HEK293T (cell line): ENCODE measurements at regions not wholly inside any gene's neighbourhood (a gene's known extent, or its start where the extent isn't known, plus 50 kb on each side); places are given as distances from the start of the nearest gene placed in this dataset.
"Not testable (repeated sequence)": the region's sequence is repeated elsewhere in the genome, so short reads cannot be mapped to it uniquely, and the experiment has no call there.

ENCODE experiments used
- CTCF ChIA-PET: fragments of 350-600 bp; formaldehyde crosslinking; extraction: SDS; loops from one replicate; lab custom pipeline; 2021; ENCODE audit warnings: antibody characterized with exemption, inconsistent platforms; lab: Yijun Ruan, JAX
- POLR2A ChIA-PET: fragments of 350-600 bp; formaldehyde crosslinking; extraction: SDS; loops from one replicate; lab custom pipeline; 2020; ENCODE audit warnings: antibody characterized with exemption, inconsistent platforms; lab: Yijun Ruan, JAX
- DNase-seq: peaks from one replicate; pipeline ENCODE4 v3.0.0; 2012; ENCODE audit warnings: mixed read lengths; ENCODE audit errors: extremely low spot score
- ARNT ChIP-seq: fragments of 450-650 bp; IDR thresholded peaks from 2 replicates; pipeline ENCODE4 v1.6.1; 2017; ENCODE audit warnings: mild to moderate bottlenecking
- BHLHE40 ChIP-seq: fragments of 450-650 bp; IDR thresholded peaks from 2 replicates; pipeline ENCODE4 v1.6.1; 2016; ENCODE audit warnings: mild to moderate bottlenecking, moderate library complexity, borderline replicate concordance
- CTBP1 ChIP-seq: fragments of 450-650 bp; IDR thresholded peaks from 2 replicates; pipeline ENCODE4 v1.6.1; 2016; ENCODE audit warnings: borderline replicate concordance
- ELF4 ChIP-seq: fragments of 450-650 bp; IDR thresholded peaks from 2 replicates; pipeline ENCODE4 v1.6.1; 2017; ENCODE audit warnings: antibody characterized with exemption
- FOXA1 ChIP-seq: fragments of 450-650 bp; IDR thresholded peaks from 2 replicates; pipeline ENCODE4 v1.6.1; 2016; ENCODE audit warnings: mild to moderate bottlenecking
- FOXK2 ChIP-seq: fragments of 450-650 bp; IDR thresholded peaks from 2 replicates; pipeline ENCODE4 v1.6.1; 2016; ENCODE audit warnings: mild to moderate bottlenecking
- FOXM1 ChIP-seq: fragments of 450-650 bp; IDR thresholded peaks from 2 replicates; pipeline ENCODE4 v1.6.1; 2017; ENCODE audit warnings: mild to moderate bottlenecking, borderline replicate concordance
- HDGF ChIP-seq: fragments of 450-650 bp; IDR thresholded peaks from 2 replicates; pipeline ENCODE4 v1.6.1; 2017; ENCODE audit warnings: antibody characterized with exemption, borderline replicate concordance
- L3MBTL2 ChIP-seq: fragments of 450-650 bp; conservative IDR thresholded peaks from 2 replicates; pipeline ENCODE4 v1.6.1; 2016; ENCODE audit warnings: mild to moderate bottlenecking
- LEF1 ChIP-seq: fragments of 450-650 bp; IDR thresholded peaks from 2 replicates; pipeline ENCODE4 v1.6.1; 2017; ENCODE audit warnings: mild to moderate bottlenecking, borderline replicate concordance
- NFRKB ChIP-seq: fragments of 450-650 bp; IDR thresholded peaks from 2 replicates; pipeline ENCODE4 v1.6.1; 2016; ENCODE audit warnings: mild to moderate bottlenecking, moderate library complexity
- SP1 ChIP-seq: fragments of 450-650 bp; IDR thresholded peaks from 2 replicates; pipeline ENCODE4 v1.6.1; 2017
- SUZ12 ChIP-seq: fragments of 450-650 bp; IDR thresholded peaks from 2 replicates; pipeline ENCODE4 v1.6.1; 2016; ENCODE audit warnings: mild to moderate bottlenecking
- TARDBP ChIP-seq: fragments of 450-650 bp; IDR thresholded peaks from 2 replicates; pipeline ENCODE4 v1.6.1; 2016
- ZNF384 ChIP-seq: fragments of 450-650 bp; IDR thresholded peaks from 2 replicates; pipeline ENCODE4 v1.6.1; 2016
- TF ChIP-seq, protein P1 (sequence below): fragments of 450-650 bp; IDR thresholded peaks from 2 replicates; pipeline ENCODE4 v1.6.1; 2016

DNA sequence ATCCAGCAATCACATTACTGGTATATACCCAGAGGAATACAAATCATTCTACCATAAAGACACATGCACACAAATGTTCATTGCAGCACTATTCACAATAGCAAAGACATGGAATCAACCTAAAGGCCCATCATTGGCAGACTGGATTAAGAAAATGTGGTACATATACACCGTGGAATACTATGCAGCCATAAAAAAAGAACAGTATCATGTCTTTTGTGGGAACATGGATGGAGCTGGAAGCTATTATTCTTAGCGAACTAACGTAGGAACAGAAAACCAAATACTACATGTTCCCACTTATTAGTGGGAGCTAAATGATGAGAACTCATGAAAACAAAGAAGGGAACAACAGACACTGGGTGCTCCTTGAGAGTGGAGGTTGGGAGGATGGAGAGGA is 60.9 kb downstream of the PGRMC1 start:
- DNase-seq, POLR2A ChIA-PET, CTCF ChIA-PET: not testable (repeated sequence)

DNA sequence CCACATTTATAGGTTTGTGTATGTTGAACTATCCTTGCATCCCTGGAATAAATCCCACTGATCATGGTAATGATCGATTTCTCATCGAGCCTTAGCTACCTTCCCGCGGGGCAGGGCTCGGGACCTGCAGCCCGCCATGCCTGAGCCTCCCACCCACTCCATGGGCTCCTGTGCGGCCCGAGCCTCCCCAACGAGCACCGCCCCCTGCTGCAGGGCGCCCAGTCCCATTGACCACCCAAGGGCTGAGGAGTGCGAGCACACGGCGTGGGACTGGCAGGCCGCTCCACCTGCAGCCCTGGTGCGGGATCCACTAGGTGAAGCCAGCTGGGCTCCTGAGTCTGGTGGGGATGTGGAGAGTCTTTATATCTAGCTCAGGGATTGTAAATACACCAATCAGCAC is 63.7 kb downstream of the PGRMC1 start:
- CTCF ChIA-PET, DNase-seq, POLR2A ChIA-PET: not testable (repeated sequence)

DNA sequence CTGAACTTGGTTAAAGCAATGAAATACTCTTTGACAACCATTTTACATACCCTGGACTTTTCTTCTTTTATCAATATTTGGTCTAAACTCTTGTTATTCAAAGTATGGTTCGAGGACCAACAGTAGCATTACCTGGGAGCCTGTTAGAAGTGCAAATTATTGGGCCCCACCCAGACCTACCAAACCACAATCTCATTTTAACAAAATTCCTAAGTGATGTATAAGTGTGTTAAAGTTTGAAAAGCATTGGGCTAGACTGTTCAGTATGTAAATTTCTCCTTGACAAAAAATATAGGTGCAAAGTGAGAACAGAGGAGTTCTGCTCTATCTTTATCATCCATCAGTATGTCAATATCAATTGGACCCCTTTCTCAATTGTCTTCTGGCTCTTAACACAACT is 67.1 kb downstream of the PGRMC1 start:
- no peak for DNase-seq
- ChIA-PET POLR2A (no interaction called here), CTCF (no interaction called here)
- TF ChIP-seq, protein P1, sequence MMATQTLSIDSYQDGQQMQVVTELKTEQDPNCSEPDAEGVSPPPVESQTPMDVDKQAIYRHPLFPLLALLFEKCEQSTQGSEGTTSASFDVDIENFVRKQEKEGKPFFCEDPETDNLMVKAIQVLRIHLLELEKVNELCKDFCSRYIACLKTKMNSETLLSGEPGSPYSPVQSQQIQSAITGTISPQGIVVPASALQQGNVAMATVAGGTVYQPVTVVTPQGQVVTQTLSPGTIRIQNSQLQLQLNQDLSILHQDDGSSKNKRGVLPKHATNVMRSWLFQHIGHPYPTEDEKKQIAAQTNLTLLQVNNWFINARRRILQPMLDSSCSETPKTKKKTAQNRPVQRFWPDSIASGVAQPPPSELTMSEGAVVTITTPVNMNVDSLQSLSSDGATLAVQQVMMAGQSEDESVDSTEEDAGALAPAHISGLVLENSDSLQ = no peak
- no peak for TF ChIP-seq TARDBP

DNA sequence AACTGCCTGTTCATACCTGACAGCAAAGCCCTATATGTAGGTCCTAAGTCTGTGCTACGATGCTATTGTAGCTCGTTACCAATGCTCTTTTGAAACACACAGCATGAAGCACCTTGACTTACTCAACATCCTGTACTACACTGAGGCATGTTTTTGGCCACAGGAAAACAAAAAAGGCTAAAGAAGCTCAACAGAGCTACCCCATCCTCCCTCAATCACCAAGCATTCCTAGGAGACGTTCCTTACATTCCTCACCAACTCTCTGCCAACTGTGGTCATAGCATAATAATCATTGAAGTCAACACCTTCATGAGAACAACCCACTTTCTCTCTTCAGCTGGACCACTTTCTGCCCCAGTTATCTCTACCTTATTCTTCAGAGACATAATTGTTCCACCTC is 73.7 kb upstream of the SLC25A43 start:
- no peak for TF ChIP-seq BHLHE40
- TF ChIP-seq HDGF = no peak
- no peak for TF ChIP-seq ELF4
- no peak for TF ChIP-seq SUZ12
- TF ChIP-seq SP1 = no peak
- no peak for TF ChIP-seq LEF1
- no peak for TF ChIP-seq FOXM1
- TF ChIP-seq L3MBTL2 = no peak
- TF ChIP-seq FOXA1 = no peak
- POLR2A ChIA-PET = no interaction called here
- DNase-seq = no peak
- CTCF ChIA-PET = no interaction called here

DNA sequence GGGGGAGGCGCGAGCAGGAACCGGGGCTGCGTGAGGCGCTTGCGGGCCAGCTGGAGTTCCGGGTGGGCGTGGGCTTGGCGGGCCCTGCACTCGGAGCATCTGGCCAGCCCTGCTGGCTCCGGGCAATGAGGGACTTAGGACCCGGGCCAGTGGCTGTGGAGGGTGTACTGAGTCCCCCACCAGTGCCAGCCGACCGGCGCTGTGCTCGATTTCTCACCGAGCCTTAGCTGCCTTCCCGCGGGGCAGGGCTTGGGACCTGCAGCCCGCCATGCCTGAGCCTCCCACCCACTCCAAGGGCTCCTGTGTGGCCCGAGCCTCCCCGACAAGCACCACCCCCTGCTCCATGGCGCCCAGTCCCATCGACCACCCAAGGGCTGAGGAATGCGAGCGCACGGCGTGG is 67.3 kb upstream of the SLC25A43 start:
- POLR2A ChIA-PET, CTCF ChIA-PET, DNase-seq: not testable (repeated sequence)

DNA sequence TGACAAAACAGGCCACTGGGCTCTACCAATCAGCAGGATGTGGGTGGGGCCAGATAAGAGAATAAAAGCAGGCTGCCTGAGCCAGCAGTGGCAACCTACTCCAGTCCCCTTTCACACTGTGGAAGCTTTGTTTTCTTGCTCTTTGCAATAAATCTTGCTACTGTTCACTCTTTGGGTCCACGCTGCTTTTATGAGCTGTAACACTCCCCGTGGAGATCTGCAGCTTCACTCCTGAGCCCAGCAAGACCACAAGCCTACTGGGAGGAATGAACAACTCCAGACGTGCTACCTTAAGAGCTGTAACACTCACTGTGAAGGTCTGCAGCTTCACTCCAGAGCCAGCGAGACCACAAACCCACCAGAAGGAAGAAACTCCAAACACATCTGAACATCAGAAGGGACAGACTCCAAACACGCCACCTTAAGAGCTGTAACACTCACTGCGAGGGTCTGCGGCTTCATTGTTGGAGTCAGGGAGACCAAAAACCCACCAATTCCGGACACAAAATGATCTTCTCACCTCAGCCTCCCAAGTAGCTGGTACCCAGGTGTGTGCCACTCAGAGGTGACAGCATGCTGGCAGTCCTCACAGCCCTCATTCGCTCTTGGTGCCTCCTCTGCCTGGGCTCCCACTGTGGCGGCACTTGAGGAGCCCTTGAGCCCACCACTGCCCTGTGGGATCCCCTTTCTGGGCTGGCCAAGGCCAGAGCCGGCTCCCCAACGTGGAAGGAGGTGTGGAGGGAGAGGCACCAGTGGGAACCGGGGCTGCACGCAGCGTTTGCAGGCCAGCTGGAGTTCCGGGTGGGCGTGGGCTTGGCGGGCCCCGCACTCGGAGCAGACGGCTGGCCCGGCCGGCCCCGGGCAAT is 66.0 kb upstream of the SLC25A43 start:
- CTCF ChIA-PET, DNase-seq, POLR2A ChIA-PET: not testable (repeated sequence)

DNA sequence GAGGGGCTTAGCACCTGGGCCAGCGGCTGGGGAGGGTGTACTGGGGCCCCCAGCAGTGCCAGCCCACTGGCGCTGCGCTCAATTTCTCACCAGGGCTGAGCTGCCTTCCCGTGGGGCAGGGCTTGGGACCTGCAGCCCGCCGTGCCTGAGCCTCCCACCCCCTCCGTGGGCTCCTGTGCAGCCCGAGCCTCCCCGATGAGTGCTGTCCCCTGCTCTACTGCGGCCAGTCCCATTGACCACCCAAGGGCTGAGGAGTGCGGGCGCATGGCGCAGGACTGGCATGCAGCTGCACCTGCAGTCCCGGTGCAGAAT is 65.5 kb upstream of the SLC25A43 start:
- DNase-seq, CTCF ChIA-PET, POLR2A ChIA-PET: not testable (repeated sequence)

DNA sequence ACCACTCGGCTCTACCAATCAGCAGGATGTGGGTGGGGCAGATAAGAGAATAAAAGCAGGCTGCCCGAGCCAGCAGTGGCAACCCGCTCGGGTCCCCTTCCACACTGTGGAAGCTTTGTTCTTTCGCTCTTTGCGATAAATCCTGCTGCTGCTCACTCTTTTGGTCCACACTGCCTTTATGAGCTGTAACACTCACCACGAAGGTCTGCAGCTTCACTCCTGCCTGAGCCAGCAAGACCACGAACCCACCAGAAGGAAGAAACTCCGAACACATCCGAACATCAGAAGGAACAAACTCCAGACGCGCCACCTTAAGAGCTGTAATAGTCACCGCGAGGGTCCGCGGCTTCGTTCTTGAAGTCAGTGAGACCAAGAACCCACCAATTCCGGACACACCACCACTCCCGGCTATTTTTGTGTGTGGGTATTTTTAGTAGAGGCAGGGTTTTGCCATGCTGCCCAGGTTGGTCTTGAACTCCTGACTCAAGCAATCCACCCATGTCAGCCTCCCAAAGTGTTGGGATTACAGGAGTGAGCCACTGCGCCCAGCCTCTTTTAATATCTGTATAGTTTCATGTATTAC is 64.6 kb upstream of the SLC25A43 start:
- DNase-seq, POLR2A ChIA-PET, CTCF ChIA-PET: not testable (repeated sequence)

DNA sequence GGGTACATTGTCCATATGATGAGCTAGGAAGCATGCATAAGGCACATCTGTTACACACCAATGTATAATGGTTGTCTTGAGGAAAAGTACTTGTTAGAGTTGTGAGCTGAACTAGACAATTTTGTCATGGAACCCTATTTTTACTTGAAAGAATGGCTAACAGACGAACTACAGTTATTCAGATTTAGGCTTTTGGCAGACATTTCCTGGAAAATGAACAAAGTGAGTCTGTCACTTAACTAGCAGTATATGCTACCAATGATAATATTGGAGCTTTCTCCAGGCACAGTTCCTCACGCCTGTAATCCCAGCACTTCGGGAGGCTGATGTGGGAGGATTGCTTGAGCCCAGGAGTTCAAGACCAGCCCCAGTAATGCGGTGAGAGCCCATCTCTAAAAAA is 61.9 kb upstream of the SLC25A43 start:
- ChIA-PET CTCF (no interaction called here), POLR2A (no interaction called here)
- no peak for DNase-seq
- no peak for TF ChIP-seq NFRKB
- TF ChIP-seq ELF4 = no peak
- TF ChIP-seq LEF1 = no peak
- no peak for TF ChIP-seq SUZ12
- TF ChIP-seq TARDBP = no peak
- no peak for TF ChIP-seq ARNT
- TF ChIP-seq FOXA1 = no peak

DNA sequence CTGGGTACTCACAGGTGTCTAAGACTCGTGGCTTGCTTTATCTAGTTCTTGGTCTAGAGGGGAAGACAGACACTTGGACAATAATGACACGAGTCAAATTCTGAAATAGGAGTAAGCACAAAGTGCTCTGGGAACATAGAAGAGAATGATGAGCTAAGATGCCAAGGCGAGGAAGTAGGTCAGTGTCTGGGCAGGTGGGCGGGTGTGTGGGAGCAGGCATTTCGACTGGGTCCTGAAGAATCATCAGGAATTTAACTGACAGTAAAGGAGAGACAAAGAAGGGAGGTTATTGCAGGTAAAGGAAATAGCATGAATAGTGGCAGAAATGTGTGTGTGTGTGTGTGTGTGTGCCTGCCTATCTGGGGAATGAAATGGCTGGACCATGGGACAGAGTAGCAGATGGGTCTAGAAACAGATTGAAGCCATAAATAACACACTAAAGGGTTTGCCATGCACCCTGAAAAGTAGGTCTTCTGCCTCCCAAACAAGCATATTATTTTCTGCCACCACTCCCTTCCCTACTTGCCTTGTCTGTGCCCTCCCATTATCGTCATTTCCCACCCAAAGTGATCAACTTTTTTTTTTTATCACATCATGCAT is 58.4 kb upstream of the SLC25A43 start:
- POLR2A ChIA-PET = no interaction called here

More for the DNA sequence above, 58.4 kb upstream of the SLC25A43 start:
- DNase-seq = no peak
- CTCF ChIA-PET = no interaction called here
- no peak for TF ChIP-seq FOXM1
- no peak for TF ChIP-seq NFRKB
- TF ChIP-seq FOXK2 = no peak
- TF ChIP-seq HDGF = no peak
- TF ChIP-seq ELF4 = no peak
- TF ChIP-seq ZNF384 = no peak
- TF ChIP-seq CTBP1 = no peak
- TF ChIP-seq LEF1 = no peak
- no peak for TF ChIP-seq L3MBTL2
- TF ChIP-seq SP1 = no peak
- TF ChIP-seq, protein P1 = no peak
- no peak for TF ChIP-seq SUZ12
- TF ChIP-seq TARDBP = no peak
- TF ChIP-seq FOXA1 = no peak
- no peak for TF ChIP-seq BHLHE40
- no peak for TF ChIP-seq ARNT
